Astrocyte of the cerebellum (primary cell): ENCODE measurements at regions not wholly inside any gene's neighbourhood (a gene's known extent, or its start where the extent isn't known, plus 50 kb on each side); places are given as distances from the start of the nearest gene placed in this dataset.

Source experiments
- DNase-seq: peaks from one replicate; pipeline ENCODE4 v3.0.0-alpha.2; 2011; ENCODE audit warnings: low read depth
- H3K4me3 ChIP-seq: 2 replicates; pipeline ENCODE4 v1.5.1; 2011; ENCODE audit warnings: mild to moderate bottlenecking, low read depth, low read length, moderate library complexity
- in situ Hi-C: cut with HindIII; loops from 2 replicates; pipeline ENCODE4 v1.10.0; 2017; ENCODE audit warnings: low sequenced_read_pairs
- TF ChIP-seq, protein P1 (sequence below): IDR thresholded peaks from 2 replicates; pipeline ENCODE4 v1.5.1; 2012; ENCODE audit warnings: low read length, low read depth, moderate library complexity, mild to moderate bottlenecking; ENCODE audit errors: missing control alignments

DNA sequence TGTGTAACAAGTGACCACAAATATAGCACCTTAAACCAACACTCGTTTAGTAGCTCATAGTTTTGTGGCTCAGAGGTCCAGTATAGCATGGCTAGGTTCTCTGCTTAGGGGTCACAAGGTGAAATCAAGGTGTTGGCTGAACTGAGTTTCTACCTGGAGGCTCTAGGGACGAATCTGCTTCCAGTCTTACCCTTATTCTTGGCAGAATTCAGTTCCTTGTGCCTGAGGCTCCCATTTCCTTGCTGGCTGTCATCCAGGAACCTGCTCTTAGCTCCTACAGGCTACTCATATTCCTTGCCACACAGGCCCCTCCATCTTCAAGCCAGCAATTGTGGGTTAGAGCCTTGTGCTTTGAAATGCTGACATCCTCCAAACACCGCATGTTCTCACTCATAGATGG is 212.3 kb upstream of the CDH13 start:
- H3K4me3 ChIP-seq = no peak overlapping the region
- no peak for DNase-seq
- TF ChIP-seq, protein P1, sequence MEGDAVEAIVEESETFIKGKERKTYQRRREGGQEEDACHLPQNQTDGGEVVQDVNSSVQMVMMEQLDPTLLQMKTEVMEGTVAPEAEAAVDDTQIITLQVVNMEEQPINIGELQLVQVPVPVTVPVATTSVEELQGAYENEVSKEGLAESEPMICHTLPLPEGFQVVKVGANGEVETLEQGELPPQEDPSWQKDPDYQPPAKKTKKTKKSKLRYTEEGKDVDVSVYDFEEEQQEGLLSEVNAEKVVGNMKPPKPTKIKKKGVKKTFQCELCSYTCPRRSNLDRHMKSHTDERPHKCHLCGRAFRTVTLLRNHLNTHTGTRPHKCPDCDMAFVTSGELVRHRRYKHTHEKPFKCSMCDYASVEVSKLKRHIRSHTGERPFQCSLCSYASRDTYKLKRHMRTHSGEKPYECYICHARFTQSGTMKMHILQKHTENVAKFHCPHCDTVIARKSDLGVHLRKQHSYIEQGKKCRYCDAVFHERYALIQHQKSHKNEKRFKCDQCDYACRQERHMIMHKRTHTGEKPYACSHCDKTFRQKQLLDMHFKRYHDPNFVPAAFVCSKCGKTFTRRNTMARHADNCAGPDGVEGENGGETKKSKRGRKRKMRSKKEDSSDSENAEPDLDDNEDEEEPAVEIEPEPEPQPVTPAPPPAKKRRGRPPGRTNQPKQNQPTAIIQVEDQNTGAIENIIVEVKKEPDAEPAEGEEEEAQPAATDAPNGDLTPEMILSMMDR = no peak
- in situ Hi-C loops = no loop called here

DNA sequence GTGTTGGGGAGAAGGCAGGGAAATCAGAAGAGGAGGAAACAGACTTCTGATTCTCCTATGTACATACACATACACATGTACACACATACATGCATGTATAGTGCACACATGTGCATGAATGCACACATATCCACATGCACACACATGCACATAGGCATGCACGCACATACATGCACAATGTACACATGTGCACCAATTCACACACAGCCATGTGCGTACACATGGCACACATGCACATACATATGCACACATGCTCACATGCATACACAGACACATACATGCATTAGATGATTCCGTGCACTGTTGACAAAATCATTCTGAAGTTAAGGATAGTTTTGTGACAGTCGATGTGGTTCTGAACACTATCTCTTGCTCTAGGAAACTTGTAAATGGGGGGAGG is 214.0 kb upstream of the CDH13 start:
- in situ Hi-C loops = no loop called here
- TF ChIP-seq, protein P1 = no peak

DNA sequence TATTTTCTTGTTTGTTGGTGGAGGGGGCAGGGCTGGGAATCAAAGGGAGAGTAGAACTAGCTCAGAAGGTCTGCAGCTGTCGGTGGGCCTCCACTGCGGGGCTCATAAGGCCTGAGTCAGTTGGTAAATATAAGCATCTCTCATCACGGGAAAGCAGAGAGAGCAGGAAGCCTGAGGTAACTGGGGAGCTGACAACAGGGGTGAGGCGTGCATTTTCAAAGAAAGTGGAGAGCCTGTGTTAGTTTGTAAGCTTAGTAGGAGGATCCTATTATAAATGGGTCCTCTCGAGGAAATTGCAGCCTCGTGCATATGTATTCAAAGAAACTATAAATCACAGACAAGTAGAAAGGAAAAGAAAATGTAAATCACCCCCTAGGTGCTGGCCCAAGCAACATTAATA is 221.0 kb upstream of the CDH13 start:
- TF ChIP-seq, protein P1 = no peak
- no peak overlapping the region for H3K4me3 ChIP-seq
- DNase-seq = no peak
- in situ Hi-C loops = no loop called here

More for the DNA sequence above, 214.0 kb upstream of the CDH13 start:
- H3K4me3 ChIP-seq = no peak overlapping the region
- no peak for DNase-seq

DNA sequence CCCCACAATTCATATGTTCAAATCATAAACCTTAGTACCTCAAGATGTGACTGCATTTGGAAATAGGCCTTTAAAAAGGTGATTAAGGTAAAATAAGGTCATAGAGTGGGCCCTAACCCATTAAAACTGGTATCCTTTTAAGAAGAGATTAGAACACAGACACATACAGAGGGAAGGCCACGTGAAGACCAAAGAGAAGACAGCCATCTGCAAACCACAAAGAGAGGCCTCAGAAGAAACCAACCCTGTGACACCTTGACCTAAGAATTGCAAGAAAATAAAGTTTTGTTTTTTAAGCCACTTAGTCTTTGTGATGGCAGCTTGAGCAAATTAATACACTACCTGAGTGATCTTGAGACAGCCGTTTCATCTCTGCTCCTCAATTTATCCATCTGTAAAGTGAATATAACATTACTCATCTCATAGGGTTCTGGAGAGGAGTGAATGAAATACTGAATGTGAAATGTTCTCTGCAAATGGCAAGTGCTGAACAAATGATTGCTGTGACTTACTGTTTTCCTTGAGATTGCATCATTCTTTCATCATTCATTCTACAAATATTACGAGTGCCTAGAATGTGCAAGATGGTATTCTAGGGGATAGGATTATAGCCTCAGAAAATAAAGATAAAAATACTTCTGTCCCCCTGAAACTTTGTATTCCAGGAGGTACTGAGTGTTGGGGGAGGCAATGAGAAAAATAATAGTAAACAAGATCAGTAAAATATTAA is 222.0 kb upstream of the CDH13 start:
- TF ChIP-seq, protein P1 = no peak
- H3K4me3 ChIP-seq = no peak overlapping the region
- in situ Hi-C loops = no loop called here
- no peak for DNase-seq

DNA sequence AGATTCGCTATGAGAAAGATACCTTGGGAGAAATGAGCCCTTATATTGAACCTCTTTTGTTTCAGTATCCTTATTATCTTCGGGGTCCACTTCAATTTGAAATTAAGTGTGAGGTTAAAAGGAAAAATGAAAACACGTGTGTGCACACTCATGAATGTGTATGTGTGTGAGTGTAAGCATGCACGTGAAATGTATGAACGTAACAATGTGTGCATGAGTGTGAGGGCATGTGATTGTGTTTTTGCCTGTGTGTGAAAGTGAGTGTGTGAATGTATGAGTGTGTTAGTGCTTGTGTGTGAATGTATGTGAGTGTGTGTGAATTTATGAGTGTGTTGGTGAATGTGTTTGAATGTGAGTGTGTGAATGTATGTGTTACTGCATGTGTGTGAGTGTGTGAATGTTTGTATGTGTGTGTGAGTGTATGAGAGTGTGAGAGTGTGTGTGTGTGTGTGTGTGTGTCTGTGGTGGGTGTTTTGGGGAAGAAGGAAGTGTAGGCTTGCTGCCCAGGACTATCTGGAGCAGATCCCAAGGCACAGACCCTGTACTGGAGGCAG is 224.0 kb upstream of the CDH13 start:
- H3K4me3 ChIP-seq = no peak overlapping the region
- DNase-seq = no peak
- in situ Hi-C loops = no loop called here
- TF ChIP-seq, protein P1 = no peak

DNA sequence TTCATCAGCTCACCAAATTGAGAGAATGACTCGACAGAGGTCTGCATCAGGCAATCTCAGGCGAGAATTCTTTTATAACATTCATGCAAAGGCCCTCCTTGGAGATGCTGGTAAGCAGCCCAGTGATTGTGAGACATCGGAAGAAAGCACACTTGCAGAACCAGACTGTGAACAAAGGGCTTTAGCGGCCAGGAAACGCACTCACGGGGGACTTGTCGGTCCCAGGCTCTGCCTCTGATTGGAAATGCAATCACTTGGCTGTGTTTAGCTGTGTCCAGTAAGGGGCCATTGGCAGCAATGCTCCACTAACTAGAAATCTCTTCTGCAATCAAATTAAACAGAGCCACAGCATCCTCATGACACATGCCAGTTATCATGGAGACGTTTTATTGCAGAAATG is 226.7 kb upstream of the CDH13 start:
- H3K4me3 ChIP-seq = no peak overlapping the region
- TF ChIP-seq, protein P1 = no peak
- DNase-seq = no peak
- in situ Hi-C loops = no loop called here
